Liver (tissue), 8 donors: ENCODE measurements at regions not wholly inside any gene's neighbourhood (a gene's known extent, or its start where the extent isn't known, plus 50 kb on each side); places are given as distances from the start of the nearest gene placed in this dataset.

Source experiments
- DNase-seq: peaks from one replicate; pipeline ENCODE4 v3.0.0-alpha.2; 2017; ENCODE audit warnings: low spot score
- H3K27ac ChIP-seq, 2 donors: one replicate each; pipeline ENCODE4 v1.7.0; 2013; ENCODE audit warnings: inconsistent platforms in 2 of 2, low read length in 2 of 2, control low read depth in 1 of 2, low read depth in 1 of 2, mild to moderate bottlenecking in 1 of 2
- H3K27me3 ChIP-seq, 4 donors: one replicate each; pipeline versions ENCODE4 v1.6.1 to v1.7.0; 2013; ENCODE audit warnings: low read length in 3 of 4, inconsistent platforms in 1 of 4, mild to moderate bottlenecking in 1 of 4, moderate library complexity in 1 of 4; ENCODE audit not compliant: control insufficient read depth in 4 of 4, insufficient read depth in 4 of 4
- H3K36me3 ChIP-seq, 4 donors: one replicate each; pipeline versions ENCODE4 v1.6.1 to v1.7.0; 2013; ENCODE audit warnings: low read length in 3 of 4, mild to moderate bottlenecking in 3 of 4, low read depth in 1 of 4, moderate library complexity in 1 of 4; ENCODE audit not compliant: control insufficient read depth in 4 of 4, insufficient read depth in 3 of 4
- H3K4me1 ChIP-seq, 4 donors: one replicate each; pipeline versions ENCODE4 v1.6.1 to v1.7.0; 2013; ENCODE audit warnings: low read length in 3 of 4, mild to moderate bottlenecking in 3 of 4, moderate library complexity in 1 of 4; ENCODE audit not compliant: control insufficient read depth in 4 of 4, insufficient read depth in 4 of 4
- H3K4me3 ChIP-seq, 3 donors: one replicate each; pipeline versions ENCODE4 v1.6.1 to v1.7.0; 2013; ENCODE audit warnings: low read length in 3 of 3, control low read depth in 1 of 3, low read depth in 1 of 3, mild to moderate bottlenecking in 1 of 3
- H3K9ac ChIP-seq, 2 donors: one replicate each; pipeline ENCODE4 v1.7.0; 2013; ENCODE audit warnings: low read length in 2 of 2, mild to moderate bottlenecking in 2 of 2, moderate library complexity in 2 of 2, control low read depth in 1 of 2, low read depth in 1 of 2
- H3K9me3 ChIP-seq, 4 donors: one replicate each; pipeline versions ENCODE4 v1.6.1 to v1.7.0; 2013; ENCODE audit warnings: low read length in 3 of 4; ENCODE audit not compliant: control insufficient read depth in 4 of 4
- ATF3 ChIP-seq: IDR thresholded peaks from 2 replicates; pipeline ENCODE4 v1.6.1; 2016; ENCODE audit warnings: antibody characterized with exemption
- EGR1 ChIP-seq, 2 donors: IDR thresholded peaks; 2 replicates each; pipeline ENCODE4 v1.6.1; 2016 to 2018; ENCODE audit warnings: antibody characterized with exemption in 2 of 2, low read depth in 2 of 2
- FOXA2 ChIP-seq: IDR thresholded peaks from 2 replicates; pipeline ENCODE4 v1.6.1; 2016; ENCODE audit warnings: antibody characterized with exemption
- GABPA ChIP-seq, 2 donors: IDR thresholded peaks in 1 of 2; conservative IDR thresholded peaks in 1 of 2; 2 replicates each; pipeline ENCODE4 v1.6.1; 2016; ENCODE audit warnings: antibody characterized with exemption in 2 of 2, mild to moderate bottlenecking in 1 of 2, moderate library complexity in 1 of 2
- HNF4A ChIP-seq, 2 donors: conservative IDR thresholded peaks; 2 replicates each; pipeline ENCODE4 v1.6.1; 2016; ENCODE audit warnings: antibody characterized with exemption in 2 of 2, mild to moderate bottlenecking in 2 of 2
- HNF4G ChIP-seq: IDR thresholded peaks from 2 replicates; pipeline ENCODE4 v1.6.1; 2016; ENCODE audit warnings: antibody characterized with exemption
- JUND ChIP-seq, 2 donors: IDR thresholded peaks; 2 replicates each; pipeline ENCODE4 v1.6.1; 2016; ENCODE audit warnings: antibody characterized with exemption in 2 of 2
- MAX ChIP-seq: IDR thresholded peaks from 2 replicates; pipeline ENCODE4 v1.6.1; 2016; ENCODE audit warnings: antibody characterized with exemption
- NR2F2 ChIP-seq: IDR thresholded peaks from 2 replicates; pipeline ENCODE4 v1.6.1; 2016; ENCODE audit warnings: antibody characterized with exemption
- RAD21 ChIP-seq, 2 donors: IDR thresholded peaks; 2 replicates each; pipeline ENCODE4 v1.6.1; 2016; ENCODE audit warnings: antibody characterized with exemption in 2 of 2, mild to moderate bottlenecking in 2 of 2
- RXRA ChIP-seq, 2 donors: IDR thresholded peaks; 2 replicates each; pipeline ENCODE4 v1.6.1; 2017 to 2018; ENCODE audit warnings: antibody characterized with exemption in 2 of 2, mild to moderate bottlenecking in 1 of 2
- TAF1 ChIP-seq: conservative IDR thresholded peaks from 2 replicates; pipeline ENCODE4 v1.6.1; 2016; ENCODE audit warnings: antibody characterized with exemption, mild to moderate bottlenecking
- YY1 ChIP-seq: IDR thresholded peaks from 2 replicates; pipeline ENCODE4 v1.6.1; 2016; ENCODE audit warnings: antibody characterized with exemption, mild to moderate bottlenecking
- WGBS: extraction: QIAGEN DNeasy Blood & Tissue Kit; methylation state at CpG from one replicate; pipeline ENCODE4 v1.1.7; 2013; 5-methylcytosine and 5-hydroxymethylcytosine counted together
- TF ChIP-seq, protein P1 (sequence below): IDR thresholded peaks from 2 replicates; pipeline ENCODE4 v1.6.1; 2016; ENCODE audit warnings: antibody characterized with exemption, mild to moderate bottlenecking
- TF ChIP-seq, protein P2 (sequence below): fragments of 150-350 bp; IDR thresholded peaks from 2 replicates; pipeline ENCODE4 v1.5.1; 2017; ENCODE audit warnings: improper control_type of control experiment, low read depth, low read length; ENCODE audit not compliant: missing input control
- TF ChIP-seq, protein P3 (sequence below): IDR thresholded peaks from 2 replicates; pipeline ENCODE4 v1.6.1; 2016; ENCODE audit warnings: antibody characterized with exemption
- donor health status: healthy.
- donor health status: healthy.
- donor health status: healthy.
- donor health status: healthy.
- donor health status: healthy.

GRCh38 chr14:58872061-58872460 is 234.3 kb downstream of the DACT1 start:
- Histone ChIP-seq H3K27ac (no peak overlapping the region), H3K9ac (no peak overlapping the region), H3K9me3 (no peaks in the 10 kb centered on the region), H3K36me3 (no peaks in the 10 kb centered on the region), H3K27me3 (no peaks in the 10 kb centered on the region), H3K4me3 (no peak overlapping the region), H3K4me1 (no peaks in the 10 kb centered on the region)
- DNase-seq, result no peak
- TF ChIP-seq, protein P1, sequence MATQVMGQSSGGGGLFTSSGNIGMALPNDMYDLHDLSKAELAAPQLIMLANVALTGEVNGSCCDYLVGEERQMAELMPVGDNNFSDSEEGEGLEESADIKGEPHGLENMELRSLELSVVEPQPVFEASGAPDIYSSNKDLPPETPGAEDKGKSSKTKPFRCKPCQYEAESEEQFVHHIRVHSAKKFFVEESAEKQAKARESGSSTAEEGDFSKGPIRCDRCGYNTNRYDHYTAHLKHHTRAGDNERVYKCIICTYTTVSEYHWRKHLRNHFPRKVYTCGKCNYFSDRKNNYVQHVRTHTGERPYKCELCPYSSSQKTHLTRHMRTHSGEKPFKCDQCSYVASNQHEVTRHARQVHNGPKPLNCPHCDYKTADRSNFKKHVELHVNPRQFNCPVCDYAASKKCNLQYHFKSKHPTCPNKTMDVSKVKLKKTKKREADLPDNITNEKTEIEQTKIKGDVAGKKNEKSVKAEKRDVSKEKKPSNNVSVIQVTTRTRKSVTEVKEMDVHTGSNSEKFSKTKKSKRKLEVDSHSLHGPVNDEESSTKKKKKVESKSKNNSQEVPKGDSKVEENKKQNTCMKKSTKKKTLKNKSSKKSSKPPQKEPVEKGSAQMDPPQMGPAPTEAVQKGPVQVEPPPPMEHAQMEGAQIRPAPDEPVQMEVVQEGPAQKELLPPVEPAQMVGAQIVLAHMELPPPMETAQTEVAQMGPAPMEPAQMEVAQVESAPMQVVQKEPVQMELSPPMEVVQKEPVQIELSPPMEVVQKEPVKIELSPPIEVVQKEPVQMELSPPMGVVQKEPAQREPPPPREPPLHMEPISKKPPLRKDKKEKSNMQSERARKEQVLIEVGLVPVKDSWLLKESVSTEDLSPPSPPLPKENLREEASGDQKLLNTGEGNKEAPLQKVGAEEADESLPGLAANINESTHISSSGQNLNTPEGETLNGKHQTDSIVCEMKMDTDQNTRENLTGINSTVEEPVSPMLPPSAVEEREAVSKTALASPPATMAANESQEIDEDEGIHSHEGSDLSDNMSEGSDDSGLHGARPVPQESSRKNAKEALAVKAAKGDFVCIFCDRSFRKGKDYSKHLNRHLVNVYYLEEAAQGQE, result no peak
- TF ChIP-seq RAD21 (IDR thresholded peaks at IDR 0.05) (no peak), YY1 (no peak), JUND (IDR thresholded peaks at IDR 0.05) (no peak), ATF3 (no peak), GABPA (IDR thresholded peaks at IDR 0.05 in 1 of 2, conservative IDR thresholded peaks at IDR 0.05 in 1 of 2) (no peak), FOXA2 (no peak), MAX (no peak), RXRA (IDR thresholded peaks at IDR 0.05) (no peak), NR2F2 (no peak), EGR1 (IDR thresholded peaks at IDR 0.05; ENCODE audit: low read depth in 2 of 2) (no peak), HNF4A (conservative IDR thresholded peaks at IDR 0.05) (no peak), TAF1 (no peak), HNF4G (no peak)
- TF ChIP-seq, protein P2, sequence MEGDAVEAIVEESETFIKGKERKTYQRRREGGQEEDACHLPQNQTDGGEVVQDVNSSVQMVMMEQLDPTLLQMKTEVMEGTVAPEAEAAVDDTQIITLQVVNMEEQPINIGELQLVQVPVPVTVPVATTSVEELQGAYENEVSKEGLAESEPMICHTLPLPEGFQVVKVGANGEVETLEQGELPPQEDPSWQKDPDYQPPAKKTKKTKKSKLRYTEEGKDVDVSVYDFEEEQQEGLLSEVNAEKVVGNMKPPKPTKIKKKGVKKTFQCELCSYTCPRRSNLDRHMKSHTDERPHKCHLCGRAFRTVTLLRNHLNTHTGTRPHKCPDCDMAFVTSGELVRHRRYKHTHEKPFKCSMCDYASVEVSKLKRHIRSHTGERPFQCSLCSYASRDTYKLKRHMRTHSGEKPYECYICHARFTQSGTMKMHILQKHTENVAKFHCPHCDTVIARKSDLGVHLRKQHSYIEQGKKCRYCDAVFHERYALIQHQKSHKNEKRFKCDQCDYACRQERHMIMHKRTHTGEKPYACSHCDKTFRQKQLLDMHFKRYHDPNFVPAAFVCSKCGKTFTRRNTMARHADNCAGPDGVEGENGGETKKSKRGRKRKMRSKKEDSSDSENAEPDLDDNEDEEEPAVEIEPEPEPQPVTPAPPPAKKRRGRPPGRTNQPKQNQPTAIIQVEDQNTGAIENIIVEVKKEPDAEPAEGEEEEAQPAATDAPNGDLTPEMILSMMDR, result no peak
- TF ChIP-seq, protein P3, sequence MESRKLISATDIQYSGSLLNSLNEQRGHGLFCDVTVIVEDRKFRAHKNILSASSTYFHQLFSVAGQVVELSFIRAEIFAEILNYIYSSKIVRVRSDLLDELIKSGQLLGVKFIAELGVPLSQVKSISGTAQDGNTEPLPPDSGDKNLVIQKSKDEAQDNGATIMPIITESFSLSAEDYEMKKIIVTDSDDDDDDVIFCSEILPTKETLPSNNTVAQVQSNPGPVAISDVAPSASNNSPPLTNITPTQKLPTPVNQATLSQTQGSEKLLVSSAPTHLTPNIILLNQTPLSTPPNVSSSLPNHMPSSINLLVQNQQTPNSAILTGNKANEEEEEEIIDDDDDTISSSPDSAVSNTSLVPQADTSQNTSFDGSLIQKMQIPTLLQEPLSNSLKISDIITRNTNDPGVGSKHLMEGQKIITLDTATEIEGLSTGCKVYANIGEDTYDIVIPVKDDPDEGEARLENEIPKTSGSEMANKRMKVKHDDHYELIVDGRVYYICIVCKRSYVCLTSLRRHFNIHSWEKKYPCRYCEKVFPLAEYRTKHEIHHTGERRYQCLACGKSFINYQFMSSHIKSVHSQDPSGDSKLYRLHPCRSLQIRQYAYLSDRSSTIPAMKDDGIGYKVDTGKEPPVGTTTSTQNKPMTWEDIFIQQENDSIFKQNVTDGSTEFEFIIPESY, result no peak
- WGBS, result 85% methylated on average over 6 of the region's 6 CpGs
